A204.1 (cell line): ENCODE measurements at regions not wholly inside any gene's neighbourhood (a gene's known extent, or its start where the extent isn't known, plus 50 kb on each side); places are given as distances from the start of the nearest gene placed in this dataset.

Experiments
- FAIRE-seq: peaks from 2 replicates; lab custom pipeline; 2012; peaks lifted over from hg19 to GRCh38; lab: Jason Lieb, UNC

DNA sequence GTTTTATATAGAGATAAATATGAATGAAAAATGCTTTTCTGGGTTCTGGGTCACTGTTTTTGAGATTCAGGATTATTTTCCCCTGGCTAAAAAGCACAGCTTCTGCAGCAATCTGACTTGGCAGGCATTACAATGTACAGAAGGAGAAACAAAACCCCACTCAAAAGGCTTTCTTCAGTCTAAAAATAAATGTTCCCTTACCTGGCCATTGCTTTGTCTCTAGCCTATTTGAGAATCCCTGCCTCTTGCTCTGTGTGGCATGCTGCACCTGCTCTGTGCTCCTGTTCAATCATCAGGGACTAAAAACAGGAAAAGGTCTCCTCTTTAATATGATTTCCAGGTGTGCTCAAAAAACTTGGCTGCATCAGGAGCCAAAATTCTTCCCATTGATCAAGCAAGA is 187.4 kb upstream of the STAC start:
- no peak for FAIRE-seq

DNA sequence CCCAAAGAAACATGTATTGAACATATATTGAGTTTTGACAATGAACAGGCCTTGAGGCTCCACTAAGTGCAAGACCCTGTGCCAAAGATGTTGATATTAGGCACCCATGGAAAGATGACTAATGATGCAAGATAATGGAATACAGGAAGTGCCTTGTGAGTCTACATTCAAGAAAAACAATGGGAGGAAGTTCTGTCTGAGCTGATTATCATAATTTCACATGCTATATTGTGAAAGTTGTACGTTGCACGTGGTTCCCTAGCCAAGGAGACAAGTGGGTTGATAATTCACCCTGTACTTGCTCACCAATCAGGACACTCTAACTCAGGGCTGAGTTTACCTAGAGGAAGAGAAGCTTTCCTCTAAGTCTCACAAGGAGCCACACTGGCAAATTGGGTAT is 186.9 kb upstream of the STAC start:
- no peak for FAIRE-seq

DNA sequence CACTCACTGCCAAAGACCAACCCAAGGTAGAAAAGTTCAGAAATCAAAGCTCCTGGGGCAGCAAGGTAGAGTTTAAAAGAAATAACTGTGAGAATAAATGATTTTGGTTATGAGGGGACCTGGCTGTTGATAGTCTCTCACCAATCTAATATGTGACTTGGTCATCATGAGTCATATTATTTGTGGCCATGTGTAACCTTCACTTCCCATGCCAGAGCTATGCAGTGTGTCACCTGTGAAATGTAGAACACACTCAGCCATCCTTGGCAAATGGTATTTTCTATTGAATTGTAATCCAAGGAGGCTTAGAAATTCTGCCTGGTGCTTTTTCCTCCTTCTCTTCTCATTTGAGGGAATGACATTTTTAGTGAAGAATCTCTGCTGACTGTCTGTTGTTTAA is 184.2 kb upstream of the STAC start:
- FAIRE-seq = no peak

DNA sequence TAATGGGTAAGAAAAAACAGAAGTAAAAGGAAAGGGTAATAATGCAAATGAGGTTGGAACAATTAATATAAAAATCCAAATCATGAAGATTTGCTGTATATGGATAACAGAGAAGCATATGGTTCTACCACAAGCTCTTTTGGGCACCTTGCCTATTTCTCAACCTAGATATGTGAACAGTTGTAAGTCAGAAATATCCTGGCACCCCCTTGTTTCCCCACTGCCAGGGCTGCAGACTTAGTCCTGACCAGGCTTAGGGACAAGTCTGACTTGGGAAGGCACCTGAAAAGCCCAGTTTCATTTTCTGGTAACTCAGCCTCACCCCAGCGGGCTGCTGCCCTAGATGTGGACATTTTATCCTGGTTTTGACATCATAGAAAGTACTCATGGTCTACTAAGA is 183.2 kb upstream of the STAC start:
- FAIRE-seq = no peak

DNA sequence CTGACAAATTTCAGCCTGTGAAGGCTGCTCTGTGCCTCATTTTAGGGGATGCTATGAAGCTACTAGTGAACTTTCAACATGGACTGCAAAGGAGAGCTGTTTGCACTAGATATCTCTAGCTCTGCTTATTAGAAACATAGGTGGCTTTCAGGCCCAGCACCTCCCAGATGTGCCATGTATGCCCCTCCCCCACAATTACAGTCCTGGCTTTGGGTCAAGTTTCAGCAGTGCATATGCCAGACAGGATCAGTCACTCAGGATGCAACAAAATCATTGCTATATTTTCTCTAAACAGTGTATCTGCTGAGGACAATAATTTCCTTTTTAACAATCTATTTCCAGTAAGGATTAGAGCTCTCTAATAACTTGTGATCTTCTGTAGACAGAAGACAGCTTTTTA is 178.8 kb upstream of the STAC start:
- no peak for FAIRE-seq

DNA sequence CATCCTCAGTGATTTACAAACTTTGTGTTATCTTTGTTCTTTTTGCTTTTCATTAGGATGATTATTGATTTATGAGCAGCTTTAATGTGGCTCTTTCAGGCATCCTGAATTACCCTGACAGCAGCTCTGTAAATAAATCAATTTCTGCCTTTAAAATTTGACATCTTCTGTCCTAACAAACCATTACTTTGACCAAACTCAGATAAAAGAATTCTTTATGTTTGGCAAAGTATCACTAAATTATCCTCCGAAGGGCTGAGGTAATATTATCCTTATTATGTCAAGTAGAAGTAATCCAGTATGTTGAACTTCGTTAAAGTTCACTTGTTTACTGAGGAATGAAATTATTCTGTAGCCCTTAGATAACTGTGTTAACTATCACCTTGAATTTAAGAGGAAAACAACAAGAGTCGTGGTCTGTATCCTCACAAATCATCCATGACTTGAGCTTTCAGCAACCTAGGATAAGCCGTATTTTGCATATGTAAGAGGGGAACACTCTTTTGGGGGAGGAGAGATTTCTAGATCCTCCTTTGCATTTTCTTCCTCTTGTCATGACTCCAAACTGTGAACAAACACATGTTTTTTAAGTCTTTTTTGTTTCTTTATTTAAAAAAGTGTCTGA is 173.2 kb upstream of the STAC start:
- no peak for FAIRE-seq

DNA sequence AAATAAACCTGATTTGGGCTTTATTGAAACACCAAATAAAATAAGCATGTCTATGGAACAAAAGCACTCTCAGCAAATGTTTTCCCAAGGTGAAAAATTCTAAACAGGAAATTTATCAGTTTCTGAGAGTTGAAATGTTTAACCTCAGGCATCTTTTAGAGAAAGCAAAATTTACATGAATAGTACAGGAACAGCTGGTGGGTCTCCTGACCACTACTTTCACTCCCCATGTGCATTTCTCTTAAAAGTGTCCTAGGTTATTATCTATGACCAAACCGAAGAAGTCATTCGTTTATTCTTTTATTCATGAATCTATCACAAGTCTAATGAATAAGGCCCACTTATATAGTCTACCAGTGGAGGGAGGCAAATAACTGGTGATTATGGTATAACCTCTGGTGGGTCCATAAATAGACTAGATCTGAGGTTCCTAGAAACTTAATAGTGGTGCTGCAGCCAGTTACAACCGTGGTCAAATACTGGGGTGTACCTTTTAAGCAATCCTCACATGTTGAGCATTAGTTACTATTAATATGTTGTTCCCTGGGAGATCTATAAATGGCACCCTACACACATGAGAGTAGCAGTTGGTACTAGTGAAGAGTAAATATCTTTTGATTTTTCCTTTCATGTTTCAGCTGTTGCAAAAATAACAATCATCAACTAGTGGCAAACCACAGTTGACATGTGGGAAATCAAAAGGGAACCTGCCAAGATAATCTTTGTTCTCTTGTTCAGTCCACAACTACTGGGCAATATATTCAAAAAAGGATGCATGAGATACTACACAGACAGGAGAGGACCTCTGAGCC is 169.3 kb upstream of the STAC start:
- FAIRE-seq = no peak

DNA sequence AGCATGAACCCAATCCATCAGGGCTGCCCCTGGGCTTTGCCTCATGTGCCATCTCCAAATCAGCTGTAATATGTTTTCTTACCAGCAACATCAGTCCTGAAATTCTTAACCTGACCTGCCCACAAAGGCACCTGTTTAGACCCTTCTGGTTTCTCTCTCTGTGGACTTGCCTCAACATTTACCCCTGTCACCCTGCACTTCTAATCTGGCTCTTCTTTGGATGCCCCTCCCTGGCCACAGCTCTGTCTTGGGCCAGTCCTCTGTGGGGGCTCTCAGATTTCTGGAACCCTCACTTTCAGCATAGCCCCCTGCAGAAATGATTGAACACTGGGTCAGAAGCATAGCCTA is 168.7 kb upstream of the STAC start:
- no peak for FAIRE-seq

DNA sequence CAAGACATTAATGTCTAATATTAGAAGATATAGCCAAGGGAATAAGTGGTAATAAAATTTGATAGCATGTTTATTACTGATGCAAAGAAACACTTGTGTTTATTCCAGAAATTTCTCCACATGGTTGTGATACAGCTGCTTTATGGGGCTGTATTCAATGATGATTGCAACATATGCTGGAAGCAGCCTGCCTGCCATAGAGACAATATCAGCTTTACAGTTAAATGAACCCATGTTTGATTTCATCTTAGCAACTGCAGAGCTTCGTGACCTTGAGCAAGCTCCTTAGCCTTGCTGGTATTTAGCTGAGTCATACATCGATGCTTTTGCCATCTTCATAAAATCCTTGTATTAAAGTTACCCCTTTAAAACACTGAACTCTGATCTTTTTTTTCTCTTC is 168.1 kb upstream of the STAC start:
- FAIRE-seq = no peak

DNA sequence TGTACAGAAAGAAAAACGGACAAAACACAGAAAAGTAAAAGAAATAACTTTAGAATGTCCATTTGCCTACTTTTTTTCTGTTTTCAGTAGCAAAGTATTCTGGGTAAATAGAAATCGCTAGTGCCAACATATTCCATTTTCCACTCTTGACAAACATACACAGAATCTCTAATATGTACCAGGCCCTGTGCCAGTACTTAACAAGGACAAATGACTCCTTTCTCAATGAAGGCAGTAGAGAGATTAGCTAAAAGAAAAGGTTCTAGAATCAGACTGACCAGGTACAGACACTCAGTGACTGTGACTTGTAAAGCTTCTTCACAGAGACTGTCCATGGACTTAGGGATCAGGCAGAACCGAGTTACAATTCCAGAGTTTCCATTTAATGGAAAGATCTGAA is 165.8 kb upstream of the STAC start:
- FAIRE-seq = no peak

DNA sequence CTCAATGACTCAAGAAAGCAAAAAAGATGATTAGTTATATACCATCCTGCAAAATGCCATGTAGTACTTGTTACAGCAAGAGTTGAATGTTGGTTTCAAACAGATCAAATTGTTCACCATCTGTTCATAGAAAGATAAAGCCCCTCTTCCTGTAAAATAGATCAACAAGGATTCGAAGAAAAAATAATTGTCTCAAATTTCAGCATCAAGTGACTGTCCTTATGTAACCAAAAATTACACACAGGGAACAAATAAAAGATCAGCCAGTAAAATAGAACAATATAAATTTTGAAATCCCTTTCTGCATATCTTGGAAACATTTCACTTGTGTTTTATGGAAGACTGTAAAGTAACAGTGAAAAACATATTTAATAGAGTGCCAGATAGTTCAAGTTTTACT is 165.1 kb upstream of the STAC start:
- FAIRE-seq = no peak

DNA sequence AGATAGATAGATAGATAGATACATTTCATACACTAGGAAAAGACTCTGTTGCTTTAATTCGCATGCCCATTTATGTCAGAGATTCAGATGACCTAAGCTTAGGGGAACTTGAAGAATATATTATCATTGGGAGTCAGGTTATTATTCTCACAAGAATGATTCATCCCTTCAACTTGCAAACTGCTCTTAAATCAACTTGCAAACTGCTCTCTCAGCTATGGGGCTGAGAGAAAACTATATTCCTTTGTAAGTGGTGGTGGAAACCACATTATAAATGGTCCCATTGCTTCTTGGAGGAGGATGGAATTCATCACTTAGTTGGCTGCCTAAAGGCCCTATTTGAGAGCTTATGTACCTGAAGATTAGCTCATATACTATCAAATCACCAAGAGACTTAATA is 160.9 kb upstream of the STAC start:
- FAIRE-seq = no peak

DNA sequence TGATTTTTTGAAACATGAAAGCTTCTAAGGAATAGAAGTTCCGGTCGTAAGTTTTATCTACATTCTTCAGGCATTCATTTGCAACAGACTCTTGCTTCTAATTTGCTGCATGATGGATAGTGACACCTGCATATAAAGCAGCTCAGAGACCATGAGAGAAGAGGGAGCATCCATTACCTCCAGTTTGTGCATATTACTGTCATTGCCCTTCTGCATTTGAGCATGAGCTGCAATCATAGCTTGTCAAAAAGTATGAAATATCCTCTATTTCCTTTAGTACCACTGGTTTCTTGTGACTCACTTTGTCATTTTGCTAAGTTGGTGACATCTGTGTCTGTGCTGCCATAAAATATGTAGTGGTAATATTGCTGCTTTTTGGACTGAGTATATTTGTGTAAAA is 160.1 kb upstream of the STAC start:
- no peak for FAIRE-seq

DNA sequence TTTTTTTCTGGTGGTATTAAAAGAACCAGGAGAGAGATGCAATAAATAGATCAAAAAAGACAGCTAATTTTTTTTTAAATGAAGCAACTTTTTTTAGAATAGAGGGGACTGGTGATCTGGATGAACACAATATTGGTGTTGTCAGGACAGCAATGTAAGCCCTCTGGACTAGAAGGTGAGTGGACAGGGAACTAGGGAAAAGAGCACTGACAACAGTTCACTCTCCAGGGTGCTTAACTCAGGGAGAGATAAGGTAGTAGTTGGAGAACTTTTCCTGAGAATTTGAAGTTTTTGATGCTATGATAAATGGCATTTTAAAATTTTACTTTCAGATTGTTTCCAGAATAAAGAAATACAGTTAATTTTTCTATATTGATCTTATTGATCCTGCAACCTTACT is 158.3 kb upstream of the STAC start:
- no peak for FAIRE-seq

DNA sequence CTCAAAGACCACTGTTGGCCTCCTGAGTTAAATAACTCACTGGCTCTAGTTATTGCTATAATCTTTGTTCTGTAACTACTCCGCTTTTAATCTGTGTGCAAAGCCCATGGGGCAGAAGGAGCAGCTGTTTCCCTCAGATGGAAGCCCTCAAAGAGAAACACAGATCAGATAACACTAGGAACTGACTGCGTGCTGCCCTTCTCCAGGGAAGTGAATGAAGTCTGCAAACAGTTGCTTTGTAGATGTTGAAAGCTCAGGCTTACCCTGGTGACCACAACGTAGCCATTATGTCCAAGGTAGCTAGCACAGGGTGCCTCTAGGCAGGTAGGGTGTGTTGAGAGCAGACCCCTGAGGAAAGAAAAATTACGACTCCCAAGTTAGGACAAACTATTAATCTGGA is 152.3 kb upstream of the STAC start:
- FAIRE-seq = no peak

DNA sequence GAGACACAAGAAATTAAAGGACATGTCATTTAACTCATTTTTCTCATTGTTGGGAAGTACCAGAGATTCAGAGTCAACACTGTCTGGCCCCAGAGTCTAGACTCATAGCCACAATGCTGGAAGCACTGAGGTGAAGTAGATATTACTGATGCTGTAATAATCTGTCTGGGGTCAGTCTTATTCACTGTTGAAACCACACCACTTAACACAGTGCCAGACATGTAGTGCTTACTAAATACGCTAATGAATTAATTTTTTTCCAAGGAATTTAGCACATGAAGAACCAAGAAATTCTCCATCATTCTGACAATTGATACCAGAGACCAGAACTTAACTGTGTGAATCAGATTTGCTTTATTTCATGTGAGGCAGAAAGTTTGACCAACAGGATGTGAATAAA is 150.8 kb upstream of the STAC start:
- FAIRE-seq = no peak

DNA sequence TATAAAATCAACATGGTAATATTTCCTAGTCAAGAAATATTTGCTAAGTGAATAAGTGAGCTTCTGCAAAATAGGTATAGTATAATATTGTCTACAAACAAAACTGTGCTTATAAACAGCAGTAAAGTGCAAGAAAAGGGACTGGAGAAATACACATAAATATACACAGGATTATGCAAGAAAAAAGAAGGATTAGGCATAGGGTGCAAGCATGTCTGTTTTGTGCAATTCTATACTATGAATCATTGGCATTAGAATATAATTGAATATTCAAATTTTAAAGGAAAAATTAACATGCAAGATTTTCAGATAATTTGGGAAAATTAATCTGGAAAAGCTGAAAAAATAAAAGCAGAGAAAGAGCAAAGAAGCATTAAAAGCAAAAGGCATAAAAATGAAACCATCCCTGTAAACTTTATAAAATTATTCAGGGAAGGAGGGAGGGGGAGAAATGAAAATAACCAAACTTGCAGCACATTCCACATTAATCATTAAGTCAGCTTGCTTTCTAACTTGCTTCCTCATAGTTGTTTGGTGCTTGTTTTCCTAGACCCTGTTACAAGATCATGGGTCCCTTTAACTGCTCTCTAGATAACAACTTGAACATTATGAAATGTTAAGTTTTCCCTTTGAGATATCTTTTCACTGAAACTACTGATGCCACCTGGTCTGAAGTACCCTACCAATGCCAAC is 147.4 kb upstream of the STAC start:
- FAIRE-seq = no peak

DNA sequence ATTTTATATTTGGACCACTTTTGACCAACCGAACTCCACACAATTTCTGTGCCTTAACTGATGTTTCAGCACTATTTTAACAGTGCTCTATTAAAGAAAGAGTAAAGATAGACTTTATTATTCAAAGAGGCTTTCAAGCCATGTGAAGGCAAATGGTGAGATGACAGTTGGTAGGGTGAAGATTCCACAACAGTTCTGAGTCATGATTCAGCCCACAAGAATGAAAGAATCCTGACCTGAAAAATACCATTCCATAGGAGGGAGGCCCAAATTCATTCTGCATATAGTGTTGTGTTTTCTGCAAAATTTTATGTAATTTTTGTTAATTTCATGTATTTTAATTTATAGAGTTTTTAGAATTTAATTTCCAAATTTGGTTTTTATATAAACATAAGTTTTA is 135.6 kb upstream of the STAC start:
- FAIRE-seq = no peak

DNA sequence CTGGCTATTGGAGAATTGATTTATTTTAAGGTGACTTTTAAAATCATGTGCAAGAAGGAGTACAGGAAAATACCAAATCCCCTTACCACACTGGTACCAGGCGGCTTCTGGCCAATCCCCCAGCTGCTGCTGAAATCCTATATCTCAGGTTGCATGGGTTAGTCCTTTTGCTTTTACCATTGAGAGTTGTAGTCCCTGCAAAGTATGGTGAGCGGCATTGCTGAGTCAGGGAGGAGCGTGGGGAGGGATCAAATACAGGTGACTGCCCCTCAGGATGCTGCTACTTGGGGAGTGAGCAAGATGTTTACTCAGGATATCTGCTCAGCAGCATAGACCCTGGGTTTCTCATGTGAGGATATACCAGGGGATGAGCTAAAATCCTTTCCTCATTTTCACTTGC is 131.9 kb upstream of the STAC start:
- no peak for FAIRE-seq

DNA sequence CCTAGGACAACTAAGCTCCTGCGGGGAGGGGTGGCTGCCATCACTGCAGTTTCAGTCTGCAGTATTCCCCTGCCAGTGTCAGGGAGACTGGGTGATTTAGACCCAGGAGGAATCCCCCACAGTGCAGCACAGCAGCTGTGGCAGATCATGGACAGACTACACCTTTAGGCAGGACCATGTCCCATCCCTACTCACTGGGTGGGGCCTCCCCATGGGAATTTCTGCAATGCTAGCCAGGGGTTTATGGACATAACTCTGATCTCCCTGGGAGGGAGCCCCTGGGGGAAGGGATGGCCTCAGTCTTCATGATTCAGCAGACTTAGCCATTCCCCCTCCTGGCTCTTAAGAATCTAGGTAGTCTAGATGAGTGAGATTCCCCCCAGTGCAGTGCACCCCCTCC is 130.1 kb upstream of the STAC start:
- no peak for FAIRE-seq

DNA sequence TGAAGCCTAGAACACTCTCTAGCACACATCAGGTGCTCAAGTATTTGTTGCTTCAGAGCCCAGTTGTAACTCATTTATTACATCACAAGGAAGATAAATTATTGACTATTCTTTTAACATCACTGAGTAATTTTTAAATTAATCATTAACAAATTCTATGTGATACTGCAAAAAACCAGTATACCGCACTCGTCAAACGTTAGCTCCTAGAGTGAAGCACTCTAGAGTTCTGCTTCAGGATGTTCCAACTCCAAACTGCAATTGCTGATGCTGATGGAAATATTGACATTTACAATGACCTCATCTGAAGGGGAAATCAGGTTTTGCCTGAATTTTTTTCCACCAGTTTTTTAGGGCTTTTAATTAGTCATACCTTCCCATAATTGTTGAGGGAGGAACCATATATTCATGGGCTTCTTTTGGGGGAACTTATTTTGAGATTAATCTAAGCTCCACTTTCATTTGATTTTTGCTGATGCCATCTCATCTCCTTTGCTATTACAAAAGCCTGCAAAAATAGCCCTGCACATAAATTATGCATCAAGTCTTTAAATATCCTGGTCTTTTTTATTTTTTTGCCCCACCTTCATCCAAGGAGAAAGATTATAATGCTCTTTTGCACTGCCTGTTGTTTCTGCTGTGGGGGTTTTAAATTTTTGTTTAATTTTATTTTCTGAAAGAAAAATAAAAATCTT is 123.0 kb upstream of the STAC start:
- no peak for FAIRE-seq

DNA sequence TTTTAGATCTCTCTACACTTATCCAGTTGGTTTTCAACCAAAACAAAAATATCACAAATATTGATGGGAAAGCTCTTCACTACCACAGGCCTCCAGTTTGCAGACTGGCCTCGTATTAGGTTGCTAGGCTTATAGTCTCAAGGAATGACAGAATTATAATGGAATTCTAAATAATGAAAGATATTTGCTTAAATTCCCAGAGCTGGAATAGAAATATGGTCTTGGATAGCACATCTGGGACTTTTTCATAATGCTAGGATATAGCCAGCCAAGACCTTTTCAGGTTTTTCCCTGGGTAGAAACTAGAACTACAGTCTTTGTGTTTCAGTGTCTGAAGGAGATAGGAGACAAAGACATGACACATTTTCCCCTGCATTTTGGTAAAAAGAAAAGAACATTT is 121.9 kb upstream of the STAC start:
- no peak for FAIRE-seq

DNA sequence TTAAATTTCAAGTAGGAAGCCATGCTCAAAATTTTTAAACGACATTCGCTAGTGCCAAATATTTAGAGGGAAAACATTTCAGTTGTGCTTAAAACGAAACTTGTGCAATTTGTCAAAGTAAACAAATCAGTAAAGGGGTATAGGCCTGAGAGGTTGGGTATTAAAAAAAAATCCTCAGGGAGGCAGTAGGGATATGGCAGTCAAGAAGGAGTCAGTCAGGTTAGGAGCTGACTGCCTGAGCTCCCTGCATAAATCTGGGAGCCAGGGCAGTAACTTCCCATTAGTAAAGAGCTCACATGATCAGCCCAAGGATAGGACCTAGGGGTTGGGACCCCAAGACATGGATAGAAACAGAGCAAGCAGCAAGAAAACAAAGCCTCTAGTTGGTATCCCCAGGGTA is 120.7 kb upstream of the STAC start:
- no peak for FAIRE-seq
